HG02970 (cell line): ENCODE measurements at regions not wholly inside any gene's neighbourhood (a gene's known extent, or its start where the extent isn't known, plus 50 kb on each side); places are given as distances from the start of the nearest gene placed in this dataset.

Experiments used
- ATAC-seq: cut with Tn5 transposase; IDR thresholded peaks from one replicate; pipeline ENCODE4 v1.9.1; 2021; ENCODE audit warnings: mild to moderate bottlenecking, moderate library complexity, moderate number of reproducible peaks; ENCODE audit not compliant: unreplicated experiment, low FRiP score

DNA sequence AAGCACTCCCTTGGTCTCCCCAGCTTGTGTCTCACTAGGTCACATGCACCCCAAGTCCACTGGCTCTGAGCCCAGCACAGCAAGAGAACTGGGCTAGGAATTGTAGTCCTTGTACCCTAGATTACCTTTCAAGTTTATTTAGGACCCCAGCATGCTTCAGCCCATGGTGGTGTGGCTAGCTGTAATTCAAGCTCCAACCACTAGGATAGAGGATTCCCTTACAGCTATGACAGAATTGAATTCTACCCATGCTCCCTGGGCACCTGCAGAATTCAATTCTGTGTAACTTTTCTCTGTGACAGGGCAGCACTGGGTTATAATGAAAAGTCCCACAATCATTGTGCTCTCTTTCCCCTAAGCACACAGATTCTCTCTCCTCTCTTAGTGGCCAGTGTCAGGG lies 253.8 kb upstream of the DMD start:
- ATAC-seq: no peak

DNA sequence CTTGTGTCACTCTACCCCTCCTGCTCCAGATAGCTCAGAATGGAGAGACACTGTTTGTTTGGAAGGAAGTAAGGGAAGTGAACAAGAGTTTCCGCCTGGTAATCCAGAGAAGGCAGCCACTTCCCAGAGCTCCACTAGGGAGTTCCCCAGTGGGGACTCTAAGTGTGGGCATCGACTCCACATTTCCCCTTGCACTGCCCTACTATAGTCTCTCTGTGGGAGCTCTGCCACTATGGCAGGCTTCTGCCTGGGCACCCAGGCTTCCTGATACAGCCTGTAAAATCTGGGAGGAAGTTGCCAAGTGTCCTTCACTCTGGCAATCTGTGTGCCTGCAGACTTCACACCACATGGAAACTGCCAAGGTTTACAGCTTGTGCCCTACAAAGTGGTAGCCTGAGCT lies 245.8 kb upstream of the DMD start:
- no peak for ATAC-seq

DNA sequence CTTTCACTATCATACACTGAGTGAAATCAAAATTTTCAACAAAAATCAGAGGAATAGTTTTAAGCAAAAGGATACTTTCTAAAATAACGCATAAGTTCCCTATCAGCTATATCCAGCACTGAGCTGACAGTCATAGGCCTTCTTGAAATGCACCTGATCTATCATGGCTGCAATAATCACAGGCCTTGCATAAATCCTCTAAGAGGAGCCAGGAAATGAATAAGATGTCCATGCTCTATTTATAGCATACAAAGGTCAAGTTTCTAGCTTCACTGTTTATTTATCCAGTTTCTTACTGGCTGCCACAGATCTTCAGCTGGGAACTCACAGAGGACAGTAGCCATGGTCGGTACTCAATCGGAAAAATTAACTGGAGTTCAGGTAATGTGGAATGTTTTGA lies 235.9 kb upstream of the DMD start:
- no peak for ATAC-seq

DNA sequence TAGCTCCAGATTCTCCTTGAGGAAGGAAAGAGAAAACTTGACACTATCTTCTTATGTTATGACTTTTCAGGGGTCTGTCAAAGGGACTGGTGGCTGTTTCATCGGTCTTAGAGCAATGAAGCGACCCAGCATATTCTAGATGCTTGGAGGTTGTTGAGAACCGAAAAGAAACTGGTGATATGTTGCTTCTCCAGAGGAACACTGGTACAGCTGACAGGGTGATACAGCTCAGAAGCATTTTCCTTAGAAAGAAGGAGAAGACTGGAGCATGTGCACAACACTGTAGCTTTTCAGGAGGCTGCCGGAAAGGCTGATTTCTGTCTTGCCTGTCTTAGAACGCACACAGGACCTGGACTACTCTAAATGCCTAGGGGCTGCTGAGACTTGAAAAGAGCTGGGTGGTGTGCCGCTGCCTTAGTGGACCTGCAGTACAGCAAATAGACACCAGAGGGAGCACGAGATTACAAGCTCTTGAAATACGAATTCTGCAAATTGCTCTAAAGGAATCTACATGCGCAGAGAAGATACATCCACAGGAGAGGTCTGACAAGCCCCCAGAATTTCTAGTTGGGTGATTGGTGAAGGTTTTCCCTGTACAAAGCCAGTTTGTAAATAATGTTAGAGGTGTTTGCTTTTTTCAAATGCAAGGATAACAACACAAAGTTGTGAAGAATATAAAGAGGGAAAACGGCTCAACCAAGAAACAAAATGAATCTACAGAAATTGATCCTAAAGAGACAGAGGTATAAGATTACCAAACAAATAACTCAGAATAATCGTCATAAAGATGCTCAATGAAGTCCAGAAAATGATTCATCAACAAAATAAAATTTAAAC lies 223.1 kb upstream of the DMD start:
- ATAC-seq: peak; percentile 74

DNA sequence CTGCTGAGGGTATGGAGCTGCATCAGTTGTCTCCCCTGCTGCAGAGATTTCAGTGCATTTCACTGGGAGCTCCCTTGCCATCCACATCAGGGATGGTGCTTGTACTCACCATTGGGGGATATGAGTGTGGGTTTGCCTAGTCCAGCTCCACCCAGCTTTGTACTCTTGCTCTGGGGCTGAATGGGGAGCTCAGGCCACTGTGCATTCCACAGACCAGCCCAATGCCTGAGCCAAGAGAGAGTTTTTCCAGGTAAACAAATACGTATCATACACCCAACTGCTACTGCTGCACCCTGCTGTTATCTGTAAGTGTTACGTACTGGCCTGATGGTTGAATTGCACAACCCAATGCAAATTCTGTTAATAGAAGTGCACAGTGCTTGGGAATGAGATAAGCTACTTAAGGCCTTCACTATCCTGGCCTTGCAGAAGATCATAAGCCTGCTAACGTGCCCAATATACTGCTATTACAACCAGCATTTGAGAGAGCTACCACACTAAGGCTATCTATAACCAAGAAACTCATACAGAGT lies 205.0 kb upstream of the DMD start:
- no peak for ATAC-seq

DNA sequence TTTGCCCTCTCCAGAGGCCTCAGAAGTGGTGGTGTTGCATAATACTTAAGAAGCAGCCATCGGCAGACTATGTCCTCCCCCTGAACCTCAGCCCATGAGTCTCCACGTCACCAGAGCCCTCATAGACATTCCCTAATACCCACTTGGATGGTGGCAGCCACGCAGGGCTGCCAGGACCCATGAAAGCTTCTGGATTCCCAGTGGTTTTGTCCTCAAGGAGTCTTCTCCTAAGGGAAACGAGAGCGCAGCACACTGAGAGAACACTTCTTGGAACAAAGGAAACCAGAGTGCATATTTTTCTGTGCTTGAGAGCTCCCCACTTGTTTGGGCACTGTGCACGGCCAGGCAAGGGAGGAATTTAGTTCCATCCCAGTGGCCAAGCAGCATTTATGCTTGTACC lies 204.1 kb upstream of the DMD start:
- no peak for ATAC-seq

DNA sequence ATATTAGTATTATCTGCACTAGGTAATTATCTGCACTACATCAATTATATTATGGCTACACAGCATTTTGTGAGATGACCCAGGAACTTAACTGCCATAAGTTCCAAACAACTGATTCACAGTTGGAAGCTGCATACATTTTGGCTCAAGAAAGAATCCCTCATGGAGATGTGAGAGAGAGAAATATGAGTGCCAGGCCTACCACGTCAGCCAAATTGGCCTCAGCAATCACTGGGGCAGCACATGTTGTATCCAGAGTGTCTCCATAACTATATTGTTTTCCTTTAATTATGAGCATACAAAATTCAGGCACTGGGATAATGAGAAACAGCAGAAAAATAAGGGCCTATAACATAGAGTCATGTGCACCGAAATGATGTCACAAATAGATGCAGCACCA lies 174.2 kb upstream of the DMD start:
- no peak for ATAC-seq

DNA sequence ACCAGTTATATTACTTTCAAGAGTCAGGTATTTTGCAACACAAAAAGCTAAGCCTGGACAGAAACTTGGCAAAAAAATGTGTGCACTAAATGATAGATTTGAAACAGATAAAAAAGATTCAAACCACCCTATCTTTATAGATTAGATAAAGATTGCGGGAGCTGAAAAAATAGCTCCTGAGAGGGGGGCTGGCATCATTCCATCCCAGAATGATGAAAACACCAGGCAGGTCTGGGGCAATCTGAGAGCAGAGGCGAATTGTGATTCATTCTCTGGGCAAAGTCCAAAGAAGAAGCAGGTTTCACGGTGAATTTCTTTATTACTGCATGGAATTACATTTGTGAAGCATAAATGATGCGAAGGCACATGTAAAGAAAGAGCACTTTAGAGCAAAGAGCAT lies 168.5 kb upstream of the DMD start:
- ATAC-seq: no peak

DNA sequence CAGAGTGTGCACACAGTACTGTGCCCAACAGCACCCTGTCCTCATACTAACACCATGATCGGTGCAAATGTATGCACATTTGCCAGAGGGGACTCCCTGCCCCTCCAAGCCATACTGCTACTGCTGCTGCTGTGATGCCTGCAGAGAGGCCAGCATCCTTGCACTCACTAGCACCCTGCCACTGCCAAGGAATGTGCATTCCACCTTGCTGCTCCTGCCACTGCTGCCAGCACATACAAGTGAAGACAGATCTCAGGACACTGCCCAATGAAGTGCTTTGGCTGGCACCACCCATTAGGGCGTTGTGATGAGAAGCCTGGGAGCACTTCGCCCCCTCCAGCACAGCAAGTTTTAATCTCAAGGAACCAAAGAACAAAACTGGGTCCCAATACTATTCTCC lies 146.3 kb upstream of the DMD start:
- no peak for ATAC-seq

DNA sequence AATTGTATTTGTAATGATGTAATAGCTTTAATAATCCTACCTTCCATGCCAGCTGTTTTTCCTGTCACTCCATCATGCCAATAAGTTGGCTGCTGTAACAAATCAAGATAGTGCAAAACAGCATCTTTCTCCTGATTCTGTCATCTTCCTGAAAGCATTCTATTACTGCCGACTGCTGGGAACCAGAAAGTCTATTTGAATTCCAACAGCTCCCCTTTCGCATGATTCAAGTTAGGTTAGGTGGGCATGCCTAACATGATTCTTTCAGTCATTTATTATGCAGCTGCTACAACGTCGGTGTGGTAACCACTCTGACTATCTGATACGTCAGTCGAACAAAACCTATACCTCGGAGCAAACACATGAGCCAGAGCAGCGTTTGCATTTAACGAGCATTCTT lies 127.9 kb upstream of the DMD start:
- ATAC-seq: no peak

DNA sequence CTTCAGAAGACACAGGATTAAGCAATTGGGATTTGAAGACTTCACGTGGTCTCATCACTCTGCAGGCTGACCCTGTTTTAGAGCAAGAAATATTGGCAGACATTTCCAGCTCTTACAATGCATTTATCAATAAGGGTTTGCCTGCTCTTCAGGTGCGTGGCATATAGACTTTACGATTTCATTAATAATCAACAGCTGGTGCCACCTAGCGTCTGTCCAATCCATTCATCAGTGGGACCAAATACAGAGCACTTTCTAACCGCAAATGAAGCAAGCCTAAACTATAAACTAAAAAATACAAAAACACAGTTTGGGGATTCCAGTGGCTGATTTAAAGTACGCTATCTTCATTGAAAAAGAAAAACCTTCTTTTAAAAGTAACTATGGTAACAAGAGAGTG lies 125.4 kb upstream of the DMD start:
- ATAC-seq: no peak

DNA sequence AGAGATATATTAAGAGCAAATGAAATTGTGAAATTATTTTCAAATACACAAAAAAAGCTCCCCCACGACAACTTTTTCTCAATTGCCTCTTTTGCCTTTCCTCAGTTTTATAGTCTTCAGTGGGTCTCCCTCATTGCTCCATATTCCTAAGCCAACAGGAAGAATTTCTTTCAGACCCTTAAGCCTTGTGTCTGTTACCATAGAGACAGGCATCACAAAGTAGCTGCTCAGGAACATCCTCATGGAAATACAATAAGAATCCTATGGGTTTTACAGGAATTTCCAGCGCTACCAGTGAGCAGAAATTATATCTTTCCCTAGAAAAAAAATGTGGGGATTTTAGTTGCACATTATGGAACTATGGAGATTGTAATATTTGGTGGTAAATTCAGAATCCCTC lies 121.9 kb upstream of the DMD start:
- no peak for ATAC-seq

DNA sequence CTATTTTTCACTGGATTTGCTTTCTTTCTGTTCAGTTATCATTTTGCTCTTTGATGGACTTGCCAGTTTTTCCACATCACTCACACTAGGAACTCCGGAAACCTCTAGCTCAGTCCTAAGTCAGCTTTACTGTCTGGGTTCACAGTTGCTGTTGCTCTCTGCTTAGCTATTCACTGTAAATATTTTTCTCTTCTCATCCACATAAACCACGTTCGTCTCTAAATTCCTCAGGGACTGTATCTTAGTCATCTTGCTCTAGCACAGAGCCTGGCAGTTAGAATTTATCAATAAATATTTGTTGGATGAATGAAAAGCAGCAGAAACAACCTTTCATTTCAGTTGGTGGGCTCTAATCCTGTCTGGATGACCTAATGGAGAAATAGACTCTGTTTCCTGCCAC lies 119.4 kb upstream of the DMD start:
- ATAC-seq: no peak

DNA sequence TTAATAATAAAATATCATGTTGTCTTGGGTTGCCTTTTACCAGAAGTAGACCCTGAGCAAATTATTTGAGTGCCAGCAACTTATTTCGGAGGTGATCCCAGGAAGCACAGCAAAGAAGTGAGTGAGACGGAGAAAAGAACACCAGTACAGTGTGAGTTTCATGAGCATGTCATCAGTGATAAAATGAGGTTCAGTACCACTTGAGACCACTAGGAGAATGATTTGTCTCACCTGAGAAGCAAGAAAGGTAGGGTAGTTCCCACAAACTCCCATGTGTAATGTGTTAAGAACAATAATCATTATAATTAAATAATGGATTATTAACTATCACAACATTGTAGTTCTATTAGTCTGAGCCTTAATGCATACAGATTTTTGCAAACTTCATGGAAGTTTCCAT lies 112.8 kb upstream of the DMD start:
- no peak for ATAC-seq

DNA sequence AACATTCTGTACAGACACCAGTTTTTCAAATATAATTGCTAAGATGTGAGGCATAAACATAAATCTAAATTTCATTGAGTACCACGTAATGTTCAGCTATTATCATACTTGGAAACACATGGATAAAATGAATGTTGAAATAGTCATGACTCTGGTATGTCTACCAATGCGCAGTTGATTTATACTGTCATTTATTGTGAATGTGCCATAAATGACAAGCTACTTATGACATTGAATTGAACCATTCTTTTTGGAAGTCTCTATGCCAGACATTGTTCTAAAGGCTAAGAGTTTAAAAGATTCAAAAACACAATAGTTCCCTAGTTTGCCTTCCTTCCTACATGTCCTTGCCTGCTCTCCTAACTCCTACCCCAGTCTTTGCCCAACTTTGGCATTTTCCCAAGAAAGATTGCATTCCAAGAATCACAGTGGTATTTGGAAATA lies 96.6 kb upstream of the DMD start:
- ATAC-seq: no peak

DNA sequence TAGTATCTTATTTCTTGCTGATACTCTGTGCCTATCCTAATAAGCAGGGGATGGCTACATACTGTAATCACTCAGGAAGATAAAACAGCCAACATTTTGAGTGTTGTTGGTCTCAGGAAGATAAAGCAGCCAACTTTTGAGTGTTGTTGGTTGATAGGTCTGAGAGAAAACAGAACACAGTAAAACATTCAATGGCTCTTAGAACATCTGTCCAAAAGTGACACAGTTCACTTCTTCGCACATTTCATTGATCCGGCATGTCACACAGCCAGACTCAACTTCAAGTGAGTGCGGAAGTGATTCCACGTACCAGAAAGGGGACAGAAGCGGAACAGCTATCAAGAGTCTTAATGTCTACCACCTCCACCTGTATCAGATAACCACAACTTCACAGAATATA lies 87.3 kb upstream of the DMD start:
- ATAC-seq: no peak

DNA sequence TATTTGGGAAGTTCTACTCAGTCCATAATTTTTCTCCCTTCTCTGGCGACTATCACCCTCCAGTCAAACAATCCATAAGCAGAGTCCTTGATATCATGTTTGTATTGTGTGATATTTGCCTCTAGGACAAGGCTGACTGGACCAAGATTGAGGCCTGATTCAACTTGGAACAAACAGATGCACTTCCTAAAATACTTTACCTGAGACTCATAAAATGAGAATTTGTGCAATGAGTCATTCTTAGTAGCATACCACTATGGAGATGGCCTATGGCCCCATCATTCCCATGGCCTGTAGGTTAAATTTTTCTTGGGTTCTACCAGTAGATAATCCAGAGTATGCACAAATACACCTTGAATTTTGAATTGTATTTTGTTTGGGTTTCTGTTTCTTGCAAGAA lies 74.2 kb upstream of the DMD start:
- no peak for ATAC-seq

DNA sequence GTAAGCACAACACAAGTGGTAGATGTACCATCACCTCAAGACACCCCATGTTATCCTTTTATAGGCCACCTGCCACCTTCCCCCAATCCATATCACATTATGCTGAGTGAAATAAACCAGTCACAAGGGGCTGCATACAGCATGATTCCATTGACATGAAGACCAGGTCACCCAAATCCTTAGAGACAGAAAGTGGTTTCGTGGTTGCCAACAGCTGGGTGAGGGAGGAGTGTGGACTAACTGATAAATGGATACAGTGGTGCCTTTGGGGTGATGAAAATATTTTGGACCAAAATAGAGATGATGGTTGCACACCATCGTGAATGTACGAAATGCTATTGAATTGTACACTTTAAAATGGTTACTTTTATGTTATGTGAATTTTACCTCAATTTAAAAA lies 65.7 kb upstream of the DMD start:
- ATAC-seq: no peak

DNA sequence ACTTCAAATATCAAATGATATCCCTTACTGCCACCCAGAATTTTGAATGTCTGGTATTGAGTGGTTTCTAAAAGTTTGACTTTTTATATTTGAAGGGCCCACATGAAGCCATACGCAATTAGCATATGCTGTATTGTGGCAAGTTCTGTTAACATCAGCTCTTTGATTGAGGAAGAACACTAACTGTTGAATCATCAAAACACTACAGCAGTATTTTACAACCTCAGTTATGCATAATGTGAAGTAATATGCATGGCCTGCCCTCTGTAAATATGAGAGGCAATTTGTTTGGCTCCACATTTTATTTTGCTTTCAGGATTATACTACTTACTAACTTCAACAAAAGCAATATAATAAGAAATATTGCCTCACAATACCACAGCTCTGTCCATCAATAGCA lies 62.2 kb upstream of the DMD start:
- ATAC-seq: no peak

DNA sequence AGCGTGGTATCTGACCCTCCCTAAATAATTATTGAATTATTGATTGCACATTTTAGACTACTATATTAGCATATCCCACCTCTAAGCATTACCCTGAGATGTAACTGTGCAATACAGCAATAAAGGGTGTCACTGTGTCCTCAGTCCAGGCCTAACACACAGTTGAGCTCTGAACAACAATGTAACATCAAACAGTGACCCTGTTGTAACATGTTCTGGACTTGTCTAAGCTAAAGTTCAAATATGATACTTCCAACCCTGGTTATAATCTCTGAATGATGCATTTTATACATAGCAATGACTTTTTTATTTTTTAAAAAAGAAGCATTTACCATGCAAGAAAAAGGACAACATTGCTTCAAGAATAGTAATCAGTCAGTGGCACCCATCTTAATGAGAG lies 61.6 kb upstream of the DMD start:
- ATAC-seq: no peak
